HL-60 (cell line): ENCODE measurements at regions not wholly inside any gene's neighbourhood (a gene's known extent, or its start where the extent isn't known, plus 50 kb on each side); places are given as distances from the start of the nearest gene placed in this dataset.

Experiments
- DNase-seq, 2 experiments: peaks; one replicate each; pipeline ENCODE4 v3.0.0-alpha.2; 2010 to 2020; ENCODE audit warnings: low read depth in 1 of 2, low spot score in 1 of 2
- H3K27ac ChIP-seq: fragments of 250-450 bp; sonication (Bioruptor Pico); replicated peaks from 2 replicates; pipeline ENCODE4 v1.5.1; 2020; ENCODE audit warnings: mild to moderate bottlenecking, moderate library complexity
- H3K27me3 ChIP-seq: fragments of 250-450 bp; sonication (Bioruptor Pico); 2 replicates; pipeline ENCODE4 v1.5.1; 2021; ENCODE audit warnings: mild to moderate bottlenecking, moderate library complexity; ENCODE audit not compliant: insufficient read depth, poor library complexity, severe bottlenecking
- H3K4me3 ChIP-seq: replicated peaks from 2 replicates; pipeline ENCODE4 v1.5.1; 2011; ENCODE audit warnings: mild to moderate bottlenecking, control low read depth, low read length; ENCODE audit not compliant: insufficient read depth
- CTCF ChIP-seq: IDR thresholded peaks from one replicate; pipeline ENCODE4 v1.5.1; 2011; ENCODE audit warnings: low read length, control low read depth, inconsistent platforms; ENCODE audit not compliant: insufficient read depth
- GABPA ChIP-seq: IDR thresholded peaks from 2 replicates; pipeline ENCODE4 v1.6.1; 2012; ENCODE audit warnings: low read depth
- POLR2AphosphoS5 ChIP-seq: IDR thresholded peaks from 2 replicates; pipeline ENCODE4 v1.6.1; 2012; ENCODE audit warnings: low read depth
- REST ChIP-seq: IDR thresholded peaks from 2 replicates; pipeline ENCODE4 v1.6.1; 2012; ENCODE audit warnings: low read depth; ENCODE audit not compliant: insufficient replicate concordance
- SPI1 ChIP-seq: IDR thresholded peaks from 2 replicates; pipeline ENCODE4 v1.6.1; 2012; ENCODE audit warnings: low read depth, mild to moderate bottlenecking, borderline replicate concordance

DNA sequence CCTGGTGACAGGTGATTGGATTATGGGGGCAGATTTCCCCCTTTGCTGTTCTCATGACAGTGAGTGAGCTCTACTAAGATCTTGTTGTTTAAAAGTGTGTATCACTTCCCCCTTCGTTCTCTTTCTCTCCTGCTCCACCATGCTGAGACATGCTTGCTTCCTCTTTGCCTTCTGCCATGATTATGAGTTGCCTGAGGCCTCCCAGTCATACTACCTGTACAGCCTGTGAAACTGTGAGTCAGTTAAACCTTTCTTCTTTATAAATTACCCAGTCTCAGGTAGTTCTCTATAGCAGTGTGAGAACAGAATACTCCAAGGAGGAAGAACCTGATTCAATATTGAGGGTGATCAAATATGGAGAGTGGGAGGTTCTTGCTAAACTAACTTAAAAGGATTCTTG is 724.9 kb downstream of the DOK5 start:
- H3K27ac ChIP-seq, result no peak overlapping the region
- no peak for DNase-seq
- TF ChIP-seq REST, result no peak
- no peak for TF ChIP-seq GABPA
- no peak for TF ChIP-seq SPI1
- TF ChIP-seq POLR2AphosphoS5, result no peak
- TF ChIP-seq CTCF, result no peak
- no peak overlapping the region for H3K4me3 ChIP-seq
- no peaks in the 10 kb centered on the region for H3K27me3 ChIP-seq

DNA sequence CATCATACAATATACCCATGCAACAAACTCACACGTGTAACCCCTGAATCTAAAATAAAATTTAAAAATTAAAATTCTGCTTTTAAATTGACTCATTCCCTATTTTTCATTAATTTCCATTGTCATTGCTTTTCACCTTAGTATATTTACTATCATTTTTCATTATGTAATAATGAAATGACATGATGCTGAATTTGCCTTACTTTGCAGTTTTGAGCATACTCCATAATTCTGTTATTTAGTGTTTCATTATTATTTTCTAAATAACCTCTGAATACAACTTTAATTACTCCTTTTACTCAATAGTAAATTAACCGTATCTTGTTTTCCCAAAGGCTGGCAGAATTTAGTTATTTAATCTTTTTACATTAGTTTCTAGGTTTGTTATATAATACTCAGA is 719.6 kb downstream of the DOK5 start:
- no peak overlapping the region for H3K27ac ChIP-seq
- TF ChIP-seq CTCF, result no peak
- DNase-seq, result no peak

DNA sequence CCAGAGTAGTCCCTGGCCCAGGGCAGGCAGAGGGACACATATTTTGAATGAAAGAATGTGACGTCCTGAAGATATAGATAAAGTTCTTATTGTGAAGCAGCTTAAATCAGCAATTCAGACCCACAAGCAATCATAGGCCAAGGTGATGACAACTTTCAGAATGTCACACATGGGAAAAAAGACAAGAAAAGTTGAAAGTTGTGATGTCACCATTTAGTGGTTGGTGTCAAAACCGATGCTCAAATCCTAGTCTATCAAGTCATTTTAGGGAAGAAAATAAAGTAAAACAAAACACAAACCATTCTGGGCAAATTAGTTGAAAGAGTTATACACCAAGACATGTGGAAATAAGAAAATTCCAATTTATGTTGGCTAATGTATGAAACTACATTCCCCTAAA is 710.8 kb downstream of the DOK5 start:
- Histone ChIP-seq H3K27ac (no peak overlapping the region), H3K4me3 (no peak overlapping the region), H3K27me3 (no peaks in the 10 kb centered on the region)
- TF ChIP-seq POLR2AphosphoS5, result no peak
- TF ChIP-seq SPI1, result no peak
- no peak for TF ChIP-seq GABPA
- TF ChIP-seq CTCF, result no peak
- no peak for TF ChIP-seq REST
- no peak for DNase-seq

More for the DNA sequence above, 719.6 kb downstream of the DOK5 start:
- Histone ChIP-seq H3K27me3 (no peaks in the 10 kb centered on the region), H3K4me3 (no peak overlapping the region)

GRCh38 chr20:55175081-55175480 is 699.7 kb downstream of the DOK5 start:
- DNase-seq, result no peak
- H3K4me3 ChIP-seq, result no peak overlapping the region
- TF ChIP-seq CTCF (no peak), POLR2AphosphoS5 (no peak), SPI1 (no peak), REST (no peak), GABPA (no peak)
- no peak overlapping the region for H3K27ac ChIP-seq
- no peaks in the 10 kb centered on the region for H3K27me3 ChIP-seq
